HK-2 (cell line): ENCODE measurements at regions not wholly inside any gene's neighbourhood (a gene's known extent, or its start where the extent isn't known, plus 50 kb on each side); places are given as distances from the start of the nearest gene placed in this dataset.

Experiments used
- DNase-seq: peaks from one replicate; pipeline ENCODE4 v3.0.0-alpha.2; 2018; ENCODE audit not compliant: unreplicated experiment

GRCh38 chr18:61727241-61728193, 165.3 kb downstream of the RNF152 start:
- DNase-seq: no peak

DNA sequence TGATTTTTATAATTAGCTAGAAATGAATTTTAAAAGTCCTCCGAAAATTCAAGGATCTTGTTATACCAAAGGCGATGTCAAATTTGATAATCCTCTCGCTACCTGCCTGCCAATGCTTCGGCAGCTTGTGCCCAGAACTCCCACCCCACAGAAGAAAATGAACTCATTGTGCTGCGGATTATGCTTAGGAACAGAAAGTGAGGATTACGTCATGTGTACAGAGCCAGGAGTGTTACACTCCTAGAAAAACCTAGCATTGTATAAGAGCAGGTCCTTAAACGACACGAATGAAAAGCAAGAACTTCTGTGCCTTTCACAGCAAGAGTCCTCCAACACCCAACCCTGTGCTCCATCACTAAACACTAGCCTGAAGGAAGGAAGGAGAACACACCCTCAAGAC, 168.3 kb downstream of the RNF152 start:
- DNase-seq: no peak

DNA sequence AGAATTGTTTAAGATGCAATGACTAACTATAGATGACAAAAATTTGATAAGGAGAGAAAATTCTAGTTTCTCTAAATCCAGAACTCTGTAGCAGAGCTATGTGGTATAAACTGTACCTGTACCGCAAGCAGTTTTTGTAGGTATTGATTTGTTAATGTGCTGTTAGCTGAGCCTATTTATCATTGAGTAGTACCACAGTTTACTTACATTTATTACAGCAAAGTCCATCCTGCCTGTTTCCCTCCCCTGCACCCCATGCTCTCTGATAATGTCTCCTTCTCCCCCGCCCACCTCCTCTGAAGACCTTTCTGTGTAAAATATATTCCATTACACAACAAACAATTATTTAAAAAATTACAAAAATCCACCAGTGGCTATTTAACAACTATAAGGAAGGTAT, 170.6 kb downstream of the RNF152 start:
- DNase-seq: no peak

GRCh38 chr18:61720496-61720895, 172.3 kb downstream of the RNF152 start:
- no peak for DNase-seq

DNA sequence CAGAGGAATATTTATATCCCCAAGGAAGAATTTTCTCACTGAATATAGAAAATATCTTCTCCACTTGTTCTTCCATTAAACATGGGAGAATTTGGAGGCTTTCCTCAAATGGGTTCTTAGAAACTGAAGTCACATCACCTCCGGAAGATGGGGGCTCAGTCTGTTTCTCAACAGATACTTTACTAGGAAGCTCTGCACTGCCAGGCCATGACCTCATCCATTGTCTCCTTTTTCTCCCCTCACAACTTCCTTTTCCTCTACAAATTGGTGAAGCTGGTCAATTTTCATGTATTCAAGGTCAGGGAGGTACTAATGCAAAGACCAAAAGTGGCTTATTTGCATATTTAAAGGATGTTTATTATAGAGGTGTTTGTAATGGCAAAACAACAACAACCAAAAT, 173.1 kb downstream of the RNF152 start:
- DNase-seq: no peak

- no peak for DNase-seq
Measured at GRCh38 chr18:61718944-61719343, 173.9 kb downstream of the RNF152 start.

GRCh38 chr18:61714421-61714820, 178.4 kb downstream of the RNF152 start:
- DNase-seq: no peak

DNA sequence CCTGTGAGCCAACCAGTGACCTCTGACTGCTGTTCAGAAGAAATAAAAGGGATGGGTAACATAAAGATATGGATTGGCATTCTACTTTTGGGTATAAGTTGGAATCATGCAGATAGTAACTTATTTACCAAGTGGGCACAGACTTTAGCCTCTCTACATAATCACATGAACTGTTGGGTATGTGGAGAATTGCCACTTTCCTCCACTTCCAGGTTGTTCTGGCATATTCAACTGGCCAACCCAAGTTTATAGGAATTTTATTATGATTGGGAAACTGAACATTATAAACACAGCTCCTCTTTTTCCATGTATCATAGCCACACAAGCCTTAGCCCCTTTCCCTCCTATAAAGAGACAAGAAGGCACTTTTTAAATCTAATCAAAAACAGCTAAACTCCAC, 179.3 kb downstream of the RNF152 start:
- no peak for DNase-seq

DNA sequence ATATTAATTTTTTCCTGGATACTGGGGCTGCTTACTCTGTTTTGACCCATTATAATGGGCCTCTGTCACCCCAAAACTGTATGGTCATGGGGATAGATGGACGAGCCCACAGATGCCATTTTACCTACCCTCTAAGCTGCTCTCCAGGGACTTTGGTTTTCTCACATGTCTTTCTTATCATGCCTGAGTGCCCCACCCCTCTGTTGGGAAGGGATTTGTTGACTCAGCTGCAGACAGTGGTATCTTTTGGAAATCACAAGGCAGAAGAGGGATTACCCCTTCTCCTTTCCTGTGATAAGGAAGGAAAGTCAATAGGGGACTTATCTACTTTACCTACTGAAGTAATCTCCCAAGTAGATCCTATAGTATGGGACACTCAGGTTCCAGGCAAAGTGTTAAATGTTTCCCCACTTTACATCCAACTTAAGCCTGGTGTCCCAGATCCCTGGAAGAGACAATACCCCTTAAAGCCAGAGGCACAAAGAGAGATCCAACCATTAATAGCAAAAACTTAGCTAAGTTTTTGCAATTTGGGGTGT, 182.7 kb downstream of the RNF152 start:
- no peak for DNase-seq

DNA sequence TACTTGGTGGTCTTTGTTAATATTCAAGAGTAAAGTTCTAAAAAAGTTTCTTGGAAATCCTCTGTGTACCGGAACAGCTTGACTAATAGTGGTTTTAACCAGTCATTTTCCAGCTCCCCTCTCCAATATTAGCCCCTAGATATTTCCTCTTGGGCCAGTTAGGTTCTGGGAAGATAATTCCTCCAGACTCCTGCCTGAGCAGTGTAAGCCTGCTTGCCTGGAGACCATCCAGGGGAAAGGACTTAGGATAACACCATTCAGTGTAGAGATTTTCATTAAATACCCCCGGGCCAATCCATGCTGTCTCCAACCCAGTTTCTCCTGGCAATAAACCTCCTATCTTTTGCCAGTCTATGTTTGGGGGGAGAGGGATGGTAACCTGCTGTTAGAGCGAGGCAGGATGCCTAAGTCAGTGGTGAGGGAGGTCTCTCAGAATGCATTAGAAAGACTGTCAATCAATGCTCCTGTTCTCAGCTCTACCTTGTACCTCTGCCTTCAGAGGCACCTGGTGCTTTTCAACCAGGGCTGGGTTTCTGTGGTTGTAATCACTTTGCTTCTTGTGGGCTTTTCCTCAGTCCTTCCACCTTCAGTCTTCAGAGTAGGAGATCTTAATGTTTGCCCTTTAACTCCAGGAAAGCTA, 186.4 kb downstream of the RNF152 start:
- DNase-seq: no peak

DNA sequence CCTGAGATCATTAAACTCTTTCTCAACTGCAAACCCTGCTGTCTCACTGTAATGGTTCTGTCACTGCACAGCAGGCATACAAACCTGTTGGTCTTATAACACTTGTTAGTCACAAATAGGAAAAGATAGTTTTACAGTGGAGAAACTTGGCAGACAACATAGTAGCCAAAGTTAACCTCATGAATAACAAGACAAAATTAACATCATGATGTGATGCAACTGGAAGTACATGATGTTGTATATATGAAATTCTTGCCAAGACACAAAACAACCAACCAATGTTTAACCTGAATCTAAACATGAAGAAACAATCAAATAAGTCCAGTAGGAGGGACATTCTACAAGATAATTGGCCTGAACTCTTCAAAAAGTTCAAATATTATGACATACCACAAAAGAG, 189.3 kb downstream of the RNF152 start:
- no peak for DNase-seq

GRCh38 chr18:61702007-61702406, 190.8 kb downstream of the RNF152 start:
- no peak for DNase-seq

DNA sequence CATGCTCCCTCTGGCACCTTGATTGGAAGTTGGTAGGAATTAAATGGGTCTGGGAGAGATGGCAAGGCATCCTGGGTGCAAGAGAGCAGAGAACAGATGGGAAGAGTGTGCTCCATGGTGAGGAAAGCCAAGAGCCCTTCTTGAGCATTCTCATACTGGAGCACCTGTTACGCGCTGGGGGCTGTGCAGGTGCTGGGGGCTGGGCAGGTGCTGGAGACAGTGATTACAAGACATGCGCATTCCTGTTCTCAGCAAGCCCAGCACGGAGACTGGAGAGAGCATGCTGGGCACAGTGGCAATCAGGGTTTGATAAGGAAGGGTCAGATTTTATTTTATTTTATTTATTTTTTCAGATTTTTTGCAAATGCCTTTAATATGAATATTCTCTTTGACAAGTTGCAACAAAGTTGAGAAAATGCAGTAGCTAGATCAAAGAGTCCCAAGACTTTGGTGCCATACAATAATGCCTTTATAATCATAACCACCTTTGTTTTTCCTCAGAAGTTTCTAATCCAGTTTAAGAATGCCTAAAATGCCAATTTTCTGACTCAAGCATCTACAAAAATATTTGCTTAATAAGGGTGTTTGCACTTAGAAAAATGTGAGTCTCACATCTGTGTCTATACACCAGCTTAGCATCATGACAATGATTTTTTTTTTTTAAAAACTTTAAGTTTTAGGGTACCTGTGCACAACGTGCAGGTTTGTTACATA, 193.3 kb downstream of the RNF152 start:
- no peak for DNase-seq

DNA sequence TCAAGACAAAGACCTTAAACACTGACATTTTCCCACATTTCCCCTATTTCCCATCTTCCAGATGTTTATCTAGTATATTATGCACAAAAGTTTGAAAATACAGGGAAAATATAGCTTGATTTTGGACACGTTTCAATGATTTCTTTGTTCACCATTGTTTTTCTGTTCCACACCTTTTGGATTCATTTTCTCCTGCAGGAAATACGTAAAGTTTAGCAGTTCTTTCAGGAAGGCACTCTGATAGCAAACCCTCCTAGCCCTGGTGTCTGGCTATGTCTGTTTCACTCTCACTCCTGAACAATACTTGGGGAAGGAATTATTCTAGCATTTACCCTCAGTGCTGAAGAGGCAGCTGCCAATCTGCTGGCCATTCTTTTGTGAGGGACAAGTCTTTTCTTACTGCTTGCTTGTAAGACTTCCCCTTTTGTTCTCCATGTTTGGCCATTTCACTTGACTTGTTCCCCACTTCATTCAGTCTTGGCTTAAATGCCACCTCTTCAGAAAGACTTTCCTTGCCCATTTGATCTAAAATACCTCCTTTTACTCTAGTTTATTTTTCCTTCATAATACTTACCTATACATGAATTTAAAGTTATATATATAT, 195.4 kb downstream of the RNF152 start:
- DNase-seq: no peak

DNA sequence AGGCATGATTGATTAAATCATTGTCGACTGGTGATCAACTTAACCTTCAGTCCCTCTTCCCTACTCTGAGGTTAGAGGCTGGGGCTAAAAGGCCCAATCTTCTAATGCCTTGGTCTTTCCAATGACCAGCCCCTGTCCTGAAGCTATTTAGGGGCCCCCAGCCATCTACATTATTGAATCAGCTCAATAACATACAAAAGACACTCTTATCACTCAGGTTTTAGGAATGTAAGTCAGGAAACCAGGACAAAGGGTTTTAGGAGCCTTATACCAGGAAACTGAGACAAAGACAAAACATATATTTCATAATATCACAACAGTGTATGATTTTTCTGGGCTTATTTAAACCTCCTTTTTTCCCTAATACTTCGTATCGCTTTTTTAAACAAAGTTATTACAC, 198.6 kb downstream of the RNF152 start:
- DNase-seq: no peak

DNA sequence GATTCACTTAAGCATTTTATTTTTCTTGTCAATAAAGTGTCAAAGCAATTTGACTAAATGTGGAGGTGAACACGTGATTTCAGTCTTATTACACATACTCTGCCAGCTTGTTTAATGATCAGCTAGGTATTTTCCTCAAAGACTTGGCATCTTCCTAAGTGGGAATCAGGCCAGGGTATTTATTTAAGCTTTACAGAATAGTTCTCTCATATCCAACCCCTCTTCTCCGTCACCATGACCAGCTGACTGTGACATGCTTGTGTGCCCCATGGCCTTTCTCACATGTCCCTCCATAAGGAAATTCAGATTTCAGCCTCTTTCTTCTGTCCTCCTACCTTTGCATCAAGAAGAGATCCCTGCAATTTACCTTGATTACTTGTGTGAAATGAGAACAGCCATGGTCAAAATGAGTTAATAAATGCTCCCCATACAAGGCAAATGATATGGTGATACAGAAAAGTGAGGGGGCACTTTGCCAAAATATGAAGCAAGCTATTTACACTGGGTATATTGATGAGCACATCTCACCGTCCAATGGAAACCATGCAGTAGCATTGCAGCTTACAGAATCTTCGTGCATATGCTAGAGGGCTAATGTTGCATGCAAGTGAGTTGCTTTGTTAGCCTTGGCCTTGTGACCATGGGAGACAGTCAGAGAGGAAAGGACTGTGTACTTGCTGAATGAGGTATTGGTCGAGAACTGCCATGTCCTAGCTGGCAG, 202.2 kb downstream of the RNF152 start:
- no peak for DNase-seq

- no peak for DNase-seq
Measured at GRCh38 chr18:61687317-61687716, 205.5 kb downstream of the RNF152 start.

DNA sequence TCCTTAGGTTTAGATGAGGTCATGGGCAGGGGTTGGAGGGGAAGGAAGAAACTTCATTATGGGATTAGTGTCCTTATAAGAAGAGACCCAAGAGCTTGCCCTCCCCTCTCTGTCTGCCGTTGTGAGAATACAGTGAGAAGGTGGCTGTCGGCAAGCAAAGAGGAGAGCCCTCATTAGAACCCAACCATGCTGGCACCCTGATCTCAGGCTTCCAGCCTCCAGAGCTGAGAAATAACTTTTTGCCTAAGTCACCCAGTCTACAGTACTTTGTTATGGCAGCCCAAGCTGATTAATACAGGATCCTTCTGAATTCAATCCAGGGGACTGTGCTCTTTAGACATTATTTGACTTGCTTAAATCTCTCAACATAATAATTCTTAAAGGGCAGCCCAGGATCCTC, 209.0 kb downstream of the RNF152 start:
- no peak for DNase-seq

GRCh38 chr18:61681065-61681464, 211.7 kb downstream of the RNF152 start:
- DNase-seq: no peak

DNA sequence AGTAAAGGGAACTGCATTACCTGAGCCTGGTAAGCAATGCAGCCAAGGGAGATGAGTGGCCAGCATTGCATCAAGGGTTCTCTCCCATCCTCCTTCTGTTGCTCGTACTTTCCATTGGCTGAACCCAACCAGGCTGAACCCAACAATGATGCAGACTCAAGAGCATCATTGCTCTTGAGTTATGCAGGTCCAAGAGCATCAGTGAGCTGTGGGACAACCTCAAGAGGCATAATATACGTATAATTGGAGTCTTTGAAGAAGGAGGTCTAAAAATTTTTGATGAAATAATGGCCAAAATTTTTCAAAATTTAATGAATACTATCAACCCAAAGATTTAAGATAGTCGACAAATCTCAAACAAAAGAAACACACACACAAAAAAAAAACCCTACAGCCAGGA, 213.0 kb downstream of the RNF152 start:
- DNase-seq: no peak

DNA sequence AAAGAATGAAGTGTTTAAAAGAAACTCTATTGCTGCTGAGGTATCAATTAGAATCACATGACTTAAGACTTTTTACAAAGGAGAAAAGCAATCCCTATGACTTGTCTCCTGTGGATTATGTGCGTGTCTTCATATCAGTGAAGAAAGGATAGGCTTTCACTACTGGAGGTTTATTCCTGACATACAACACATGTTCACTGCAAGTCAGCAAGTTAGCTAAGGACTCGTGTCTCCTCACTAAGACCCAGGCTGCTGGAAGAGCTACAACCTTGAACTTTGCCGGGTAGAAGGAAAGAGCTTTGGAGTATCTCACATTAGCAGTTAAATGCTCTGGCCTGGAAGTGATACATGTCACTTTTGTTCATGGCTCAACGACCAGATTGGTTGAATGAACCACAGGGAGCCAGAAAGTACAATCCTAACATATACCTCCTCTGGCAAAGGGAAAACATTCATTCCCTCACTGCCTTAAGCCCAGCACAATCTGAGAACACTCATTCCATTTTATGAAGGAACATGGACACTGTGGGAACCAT, 215.3 kb downstream of the RNF152 start:
- DNase-seq: no peak
